ENCODE measurements at regions not wholly inside any gene's neighbourhood (a gene's known extent, or its start where the extent isn't known, plus 50 kb on each side); places are given as distances from the start of the nearest gene placed in this dataset.

DNA sequence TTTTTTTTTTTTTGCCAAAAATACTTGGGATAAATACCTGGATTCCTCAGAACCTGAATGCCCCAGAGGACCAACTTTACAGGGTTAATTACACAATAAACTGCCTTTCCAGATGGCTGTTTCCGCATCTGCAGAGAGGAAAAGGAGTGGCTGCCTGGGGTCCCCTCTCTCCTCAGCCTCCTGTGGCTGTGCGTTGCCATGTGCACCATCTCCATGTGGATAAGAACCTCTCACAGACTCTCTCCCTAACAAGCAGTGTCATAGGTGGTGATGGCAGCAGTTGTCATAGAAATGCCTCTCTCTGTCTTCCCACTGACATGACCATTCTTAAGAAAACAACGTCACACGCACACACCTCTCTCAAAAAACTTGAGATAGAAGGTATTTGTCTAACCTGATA lies 179.4 kb downstream of the RPLP1 start:
- H2AK5ac ChIP-seq (ENCODE audit: low read depth, low read length) = no peak overlapping the region
- POLR2A ChIA-PET (ENCODE audit: unreplicated experiment) = no interaction called here
- H3K9me1 ChIP-seq (ENCODE audit: insufficient read depth, low read length) = 0 out of 2 replicates have a peak, but pooled peaks cover 3% of the 10 kb centered on the region
- TF ChIP-seq CEBPB (IDR thresholded peaks at IDR 0.05; ENCODE audit: low read depth, low read length) (no peak), SMC3 (IDR thresholded peaks at IDR 0.05; ENCODE audit: low read depth, low read length) (no peak), POLR2A (IDR thresholded peaks at IDR 0.05; ENCODE audit: low read depth, low read length) (no peak), MAFK (IDR thresholded peaks at IDR 0.05; ENCODE audit: low read depth, low read length) (no peak), CHD1 (IDR thresholded peaks at IDR 0.05; ENCODE audit: low read depth, low read length) (no peak), MAZ (IDR thresholded peaks at IDR 0.05; ENCODE audit: borderline replicate concordance, low read depth, low read length) (no peak), RCOR1 (IDR thresholded peaks at IDR 0.05; ENCODE audit: insufficient replicate concordance, low read length) (no peak), BHLHE40 (IDR thresholded peaks at IDR 0.05; ENCODE audit: low read depth, low read length) (no peak), USF2 (IDR thresholded peaks at IDR 0.05; ENCODE audit: low read depth, low read length) (no peak), FOS (IDR thresholded peaks at IDR 0.05; ENCODE audit: low read depth, low read length) (no peak), ELK1 (IDR thresholded peaks at IDR 0.05; ENCODE audit: borderline replicate concordance, low read depth, low read length) (no peak)
- H3K27me3 ChIP-seq (ENCODE audit: control insufficient read depth, insufficient read depth, low read length) = peaks cover 50% of the 10 kb centered on the region
- H3K9ac ChIP-seq (ENCODE audit: low read depth, low read length) = no peak overlapping the region
- no peak overlapping the region for H4K5ac ChIP-seq (ENCODE audit: low read depth, low read length)
- ATAC-seq (ENCODE audit: low read depth) (no peak), DNase-seq (no peak)
- H4K91ac ChIP-seq (ENCODE audit: insufficient read depth, low read depth, low read length) = no peak overlapping the region
- no peak overlapping the region for H3K18ac ChIP-seq (ENCODE audit: low read depth, low read length)
- H4K8ac ChIP-seq (ENCODE audit: low read depth in 2 of 2, low read length in 2 of 2) = no peak overlapping the region
- H2BK5ac ChIP-seq (ENCODE audit: low read depth, low read length, poor library complexity, severe bottlenecking) = no peak overlapping the region
- no peak overlapping the region for H3K14ac ChIP-seq (replicated peaks; ENCODE audit: low read depth, low read length)
- H2BK120ac ChIP-seq (ENCODE audit: low read depth, low read length) = no peak overlapping the region
- H3K4me3 ChIP-seq (ENCODE audit: insufficient read depth, low read depth, low read length) = no peak overlapping the region
- H2BK15ac ChIP-seq (ENCODE audit: low read depth, low read length) = no peak overlapping the region
- WGBS, 2 experiments (ENCODE audit: extremely low coverage in 2 of 2, insufficient read length in 1 of 2) = no CpG with 5 or more reads among the region's 4 CpGs
- no peaks in the 10 kb centered on the region for H3K36me3 ChIP-seq (ENCODE audit: control insufficient read depth, insufficient read depth, low read length)
- H3K4me1 ChIP-seq (ENCODE audit: control insufficient read depth, insufficient read depth, low read length) = no peaks in the 10 kb centered on the region
- no peaks in the 10 kb centered on the region for H3K79me1 ChIP-seq (ENCODE audit: low read depth in 1 of 2, low read length in 2 of 2)
- H4K20me1 ChIP-seq (ENCODE audit: insufficient read depth, low read length) = no peaks in the 10 kb centered on the region
- no peak overlapping the region for H3K4me2 ChIP-seq (ENCODE audit: low read depth, low read length)
- no TSS peak for BruUV-seq (replicated peaks)
- H2AFZ ChIP-seq (replicated peaks; ENCODE audit: low read length, poor library complexity) = no peak overlapping the region
- in situ Hi-C loops (cut with MboI; ENCODE audit: low sequenced_read_pairs) = no loop called here
- H2AK9ac ChIP-seq (replicated peaks; ENCODE audit: low read depth, low read length, poor library complexity) = no peak overlapping the region
- no peak overlapping the region for H3K27ac ChIP-seq (ENCODE audit: insufficient read depth, low read length)
- no peak overlapping the region for H3K23ac ChIP-seq (ENCODE audit: low read depth, low read length)
- intact Hi-C loops (cut with micrococcal nuclease) = no loop called here
- CTCF ChIA-PET = no interaction called here
- no peaks in the 10 kb centered on the region for H3K9me3 ChIP-seq (ENCODE audit: control insufficient read depth, insufficient read depth, low read length)
- H3K56ac ChIP-seq (ENCODE audit: extremely low read depth, insufficient read depth, low read length) = no peak overlapping the region
- dilution Hi-C loops (cut with HindIII; ENCODE audit: low sequenced_read_pairs, unreplicated experiment) = no loop called here
- no peak overlapping the region for H3K4ac ChIP-seq (ENCODE audit: low read depth, low read length)
- H2BK20ac ChIP-seq (ENCODE audit: low read depth, low read length) = no peak overlapping the region
